Fibroblast of the conjunctiva (primary cell): ENCODE measurements at regions not wholly inside any gene's neighbourhood (a gene's known extent, or its start where the extent isn't known, plus 50 kb on each side); places are given as distances from the start of the nearest gene placed in this dataset.
"Not testable (repeated sequence)": the region's sequence is repeated elsewhere in the genome, so short reads cannot be mapped to it uniquely, and the experiment has no call there.

ENCODE experiments used
- DNase-seq: peaks from one replicate; pipeline ENCODE4 v3.0.0-alpha.2; 2010; ENCODE audit warnings: low read depth

DNA sequence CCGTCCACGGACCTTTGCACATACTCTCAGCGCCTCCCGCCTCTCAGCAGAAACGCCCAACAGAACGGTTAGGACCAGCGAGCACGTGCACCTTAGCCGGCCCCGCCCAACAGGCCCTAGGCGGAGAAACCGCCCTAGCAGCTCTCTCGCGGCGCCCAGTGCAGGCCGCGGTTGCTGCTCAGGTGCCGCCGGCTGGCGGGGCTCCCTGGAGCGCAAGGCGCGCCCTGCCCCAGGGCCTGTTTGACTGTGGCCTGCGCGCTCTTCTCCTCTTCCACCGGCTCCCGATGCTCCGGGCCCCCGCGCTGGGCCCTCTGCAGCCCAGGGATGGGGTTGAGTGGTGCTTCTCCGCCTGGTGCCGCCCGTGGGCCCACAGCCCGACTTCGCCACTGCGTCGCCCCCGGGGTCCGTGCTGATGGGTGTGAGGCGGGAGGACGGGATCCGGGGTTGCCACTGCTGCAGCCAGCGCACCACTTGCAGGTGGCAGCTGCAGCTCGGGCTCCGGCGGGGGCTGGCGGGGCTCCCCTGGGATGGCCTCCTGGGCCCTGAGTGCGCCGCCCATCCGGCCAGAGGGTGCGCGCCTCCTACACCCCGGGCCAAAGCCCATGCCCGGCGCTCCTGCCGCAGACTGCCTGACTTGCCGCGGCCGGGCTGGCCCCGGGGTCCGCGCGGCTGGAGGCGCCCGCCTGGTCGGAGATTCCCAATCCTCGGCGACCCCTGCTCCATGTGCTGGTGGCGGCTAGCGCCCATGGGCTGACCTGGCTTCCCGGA, 1889.4 kb upstream of the CDH9 start:
- no peak for DNase-seq

DNA sequence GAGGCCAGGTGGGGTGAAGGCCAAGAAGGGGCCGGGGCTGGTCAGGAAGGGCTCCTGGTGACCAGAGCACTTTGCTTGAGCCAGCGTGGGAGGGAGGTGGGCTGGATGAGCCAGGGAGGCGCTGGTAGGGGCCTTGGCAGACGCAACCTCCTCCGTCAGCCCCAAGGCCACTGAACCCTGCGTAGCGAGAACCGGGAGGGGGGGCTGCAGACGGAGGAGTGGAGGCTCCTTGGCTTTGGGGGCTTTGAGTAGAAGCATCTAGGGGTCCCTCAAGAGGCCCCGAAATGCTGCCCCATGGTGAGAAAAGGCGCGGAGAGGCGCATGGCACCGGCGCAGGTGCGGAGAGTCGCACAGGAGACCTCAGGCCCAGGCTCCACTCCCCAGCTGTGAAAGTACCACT, 1888.0 kb upstream of the CDH9 start:
- DNase-seq = no peak

DNA sequence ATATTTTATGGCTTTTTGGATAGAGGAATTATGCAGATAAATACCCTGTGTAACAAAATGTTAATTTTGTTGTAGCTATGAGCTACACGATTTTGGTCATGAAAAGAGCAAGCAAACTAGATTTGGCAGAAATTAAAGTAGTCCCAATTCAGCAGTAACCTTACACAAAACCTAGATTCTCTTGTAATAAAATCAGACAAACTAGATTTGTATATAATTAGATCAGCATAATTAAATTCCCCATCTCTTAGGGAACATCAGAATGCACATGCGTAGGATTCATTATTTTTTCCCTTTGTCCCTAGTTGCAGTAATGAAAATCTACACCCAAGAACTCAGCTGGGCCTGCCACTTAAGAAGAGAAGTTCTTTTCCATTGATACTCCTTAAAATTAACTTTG, 1879.2 kb upstream of the CDH9 start:
- no peak for DNase-seq

DNA sequence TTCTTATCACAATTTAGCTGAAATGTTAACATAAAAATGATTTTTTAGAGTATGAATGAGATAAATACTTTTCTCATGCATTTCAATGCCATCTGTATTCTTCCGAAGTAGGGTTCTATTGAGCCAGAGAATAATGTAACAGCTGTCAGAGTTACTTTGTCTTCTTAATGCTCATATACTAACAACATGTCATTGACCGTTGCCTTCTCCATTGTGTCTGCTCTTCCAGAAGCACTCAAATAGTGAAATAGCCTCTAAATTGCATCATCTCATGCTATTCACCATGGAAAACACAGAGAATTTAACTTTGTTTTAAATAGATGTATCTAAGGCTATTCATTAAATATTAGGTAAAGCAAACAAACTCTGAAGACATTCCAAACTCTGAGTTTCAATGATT, 1875.9 kb upstream of the CDH9 start:
- DNase-seq = no peak

DNA sequence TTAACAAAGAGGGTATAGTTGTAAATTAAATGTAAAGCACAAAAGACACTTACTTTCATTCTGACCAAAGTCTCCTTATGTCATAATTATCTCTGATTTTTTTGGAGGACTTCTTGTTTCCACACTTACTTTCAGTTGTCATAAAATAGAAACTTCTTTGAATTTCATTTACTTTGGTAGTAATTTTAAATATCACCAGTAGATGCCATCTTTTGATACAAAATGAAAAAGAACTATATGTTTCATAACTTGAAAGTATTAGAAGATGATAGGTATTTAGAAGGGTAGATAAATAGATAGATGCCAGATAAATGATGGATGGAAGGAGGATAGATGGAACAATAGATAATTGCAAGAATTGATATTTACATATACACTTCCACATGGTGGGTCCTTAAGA, 1865.3 kb upstream of the CDH9 start:
- DNase-seq = no peak

DNA sequence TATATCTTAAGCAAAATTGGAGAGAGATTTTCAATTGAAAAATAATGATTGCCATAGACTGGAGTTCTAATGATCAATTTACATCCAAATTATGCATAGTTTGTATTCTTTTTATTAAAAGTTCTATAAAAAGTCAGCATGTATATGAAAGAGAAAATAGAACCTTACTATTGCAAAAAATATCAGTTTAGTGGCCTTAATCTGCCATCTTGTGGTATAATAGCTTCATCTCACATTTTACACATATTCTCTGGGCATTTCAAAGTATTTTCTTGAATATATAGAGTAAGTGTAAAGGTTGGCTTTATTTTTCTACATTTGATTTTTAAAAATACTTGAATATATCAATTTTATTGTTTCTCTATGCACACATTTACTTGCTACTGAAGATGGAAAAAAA, 1858.6 kb upstream of the CDH9 start:
- DNase-seq = no peak

DNA sequence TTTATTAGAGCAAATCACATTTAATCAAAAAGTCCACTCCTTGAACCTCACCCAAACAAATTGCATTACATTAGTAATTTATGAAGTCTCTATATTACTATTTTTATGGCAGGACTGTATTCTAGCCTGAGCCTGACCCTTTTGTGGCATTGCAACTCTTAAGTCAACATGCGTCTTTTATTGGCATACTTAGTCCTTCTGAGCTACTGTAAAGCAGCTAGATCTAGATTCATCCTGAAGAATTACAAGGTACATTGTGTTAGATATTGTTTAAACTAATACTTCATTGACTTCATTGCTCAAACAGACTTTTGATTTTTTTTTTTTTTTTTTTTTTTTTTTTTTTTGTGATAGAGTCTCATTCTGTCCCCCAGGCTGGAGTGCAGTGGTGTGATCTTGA, 1842.5 kb upstream of the CDH9 start:
- no peak for DNase-seq

DNA sequence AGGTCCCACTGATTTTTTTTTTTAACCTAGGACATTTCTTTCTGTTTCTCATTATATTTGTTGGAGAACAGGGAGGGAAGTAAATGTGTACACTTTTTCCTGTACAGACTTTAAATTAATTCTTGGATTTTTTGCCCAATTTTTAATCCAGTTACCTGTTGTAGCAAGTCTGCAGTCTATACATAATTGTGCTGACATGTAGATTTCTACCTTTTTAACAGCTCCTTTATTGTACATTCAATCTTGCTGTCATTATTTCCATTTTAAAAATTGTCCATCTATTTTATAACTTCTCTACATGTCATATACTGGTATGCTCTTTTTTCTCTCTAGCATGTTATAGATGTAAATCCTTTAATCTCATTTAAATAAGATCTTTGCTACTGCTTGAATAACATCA, 1838.7 kb upstream of the CDH9 start:
- no peak for DNase-seq

DNA sequence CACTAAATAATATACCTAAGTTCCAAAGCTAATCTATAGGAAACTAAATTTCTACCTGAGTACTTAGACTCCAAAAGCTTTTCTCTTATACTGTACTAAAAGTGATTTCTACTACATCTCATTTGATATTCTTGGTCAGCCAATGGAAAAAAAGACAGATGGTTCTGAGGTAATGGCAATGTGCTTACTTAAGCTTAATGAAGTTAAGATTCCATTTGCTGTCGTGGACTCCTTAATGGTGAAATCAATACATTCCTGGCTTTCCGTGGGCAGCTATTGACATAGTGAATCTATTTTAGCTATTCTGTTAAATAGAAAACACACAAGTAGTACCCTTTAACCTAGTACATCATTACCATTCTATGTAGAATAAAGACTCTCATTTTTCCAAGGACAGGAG, 1825.6 kb upstream of the CDH9 start:
- no peak for DNase-seq

DNA sequence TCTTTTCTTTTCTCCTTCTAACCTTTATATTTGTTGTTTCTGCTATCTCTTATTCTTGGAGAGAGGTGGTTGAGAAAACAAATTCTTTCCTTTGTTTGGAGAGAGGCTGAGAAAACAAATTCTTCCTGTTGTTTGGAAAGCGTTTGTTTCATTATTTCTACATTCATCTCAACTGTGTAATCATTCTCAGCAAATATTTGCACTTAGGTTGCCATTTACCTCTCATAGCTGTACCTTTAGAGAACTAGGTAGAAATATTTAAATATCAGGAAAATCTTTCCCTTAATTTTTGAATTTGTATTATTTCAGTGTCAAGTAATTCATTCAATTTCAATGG, 1824.4 kb upstream of the CDH9 start:
- DNase-seq = no peak

DNA sequence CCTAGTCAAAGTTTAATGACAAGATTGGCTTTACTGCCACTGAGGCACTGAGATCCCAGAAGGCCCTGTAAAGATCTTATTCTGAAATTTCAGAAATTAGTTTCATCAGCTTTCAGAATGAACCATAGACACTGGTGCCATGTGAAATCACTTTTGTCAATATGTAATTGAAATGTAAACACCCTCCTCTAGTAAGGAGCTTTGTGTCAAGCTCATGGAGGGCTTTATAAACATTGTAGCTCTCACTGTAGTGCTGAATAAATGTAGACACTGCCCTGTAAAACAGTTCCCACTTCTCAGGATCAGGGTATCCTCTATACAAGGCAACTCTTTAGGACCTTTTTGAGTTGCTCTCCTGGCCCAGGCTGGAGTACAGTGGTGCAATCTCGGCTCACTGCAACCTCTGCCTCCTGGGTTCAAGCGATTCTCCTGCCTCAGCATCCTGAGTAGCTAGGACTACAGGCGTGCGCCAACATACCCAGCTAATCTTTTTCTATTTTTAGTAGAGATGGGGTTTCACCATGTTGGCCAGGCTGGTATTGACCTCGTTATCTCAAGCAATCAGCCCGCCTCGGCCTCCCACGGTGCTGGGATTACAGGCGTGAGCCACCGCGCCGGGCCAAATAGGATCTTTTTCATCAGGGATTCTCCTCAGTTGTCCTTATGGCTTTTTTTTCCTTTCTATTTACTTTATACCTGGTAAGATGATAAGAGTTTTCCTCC, 1823.9 kb upstream of the CDH9 start:
- no peak for DNase-seq

DNA sequence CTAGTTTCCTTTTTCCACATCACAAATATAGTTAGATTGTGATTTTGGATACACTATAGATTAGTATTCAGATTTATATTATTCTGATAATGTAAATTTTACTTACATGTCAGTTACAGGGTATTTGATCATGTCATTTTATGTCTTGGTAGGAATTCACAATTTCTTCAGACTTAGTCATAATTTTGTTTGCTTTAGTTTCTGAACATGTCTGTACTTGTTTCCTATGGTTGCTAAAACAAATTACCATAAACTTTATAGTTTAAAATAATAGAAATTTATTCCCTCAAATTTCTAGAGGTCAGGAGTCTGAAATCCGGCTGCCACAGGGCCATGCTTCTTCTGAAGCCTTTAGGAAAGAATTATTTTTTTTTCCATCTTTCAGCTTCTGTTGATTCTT, 1817.2 kb upstream of the CDH9 start:
- DNase-seq = no peak

DNA sequence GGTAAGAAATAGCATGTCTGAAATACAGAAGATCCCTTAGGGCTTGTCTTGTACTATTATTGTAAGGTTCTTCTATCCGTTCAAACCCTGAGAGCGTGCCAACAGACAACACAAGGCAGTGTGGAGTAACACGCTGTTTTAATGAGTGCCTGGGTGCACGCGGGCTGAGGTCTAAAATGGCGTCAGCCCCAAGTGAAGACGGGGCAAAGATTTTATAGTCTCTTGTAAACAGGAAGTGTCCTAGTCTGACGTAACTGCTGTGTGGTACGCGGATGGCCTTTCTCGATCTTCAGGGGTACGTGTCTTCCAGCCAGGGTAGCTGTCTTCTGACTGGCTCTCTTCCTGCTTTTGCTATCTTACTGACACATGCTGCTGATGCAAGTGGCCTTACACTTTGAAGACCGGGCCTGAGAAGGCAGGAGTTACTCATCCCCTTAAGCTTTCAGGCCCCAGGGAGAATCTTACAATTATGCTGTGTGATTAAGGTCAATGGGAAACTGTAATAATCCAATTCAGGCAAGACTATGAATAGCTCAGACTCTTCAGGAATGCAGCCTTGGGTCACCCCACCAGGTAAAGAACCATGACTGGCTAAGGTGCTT, 1812.0 kb upstream of the CDH9 start:
- DNase-seq = no peak

DNA sequence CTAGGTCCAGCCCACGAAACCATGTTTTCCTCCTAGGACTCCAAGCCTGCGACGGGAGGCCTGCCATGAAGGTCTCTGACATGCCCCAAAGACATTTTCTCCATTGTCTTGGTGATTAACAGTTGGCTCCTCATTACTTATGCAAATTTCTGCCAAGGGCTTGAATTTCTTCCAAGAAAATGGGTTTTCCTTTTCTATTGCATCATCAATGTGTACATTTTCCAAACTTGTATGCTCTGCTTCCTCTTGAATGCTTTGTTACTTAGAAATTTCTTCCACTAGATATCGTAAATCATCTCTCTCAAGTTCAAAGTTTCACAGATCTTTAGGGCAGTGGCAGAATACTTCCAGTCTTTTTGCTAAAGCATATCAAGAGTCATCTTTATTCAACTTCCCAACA, 1792.7 kb upstream of the CDH9 start:
- no peak for DNase-seq

DNA sequence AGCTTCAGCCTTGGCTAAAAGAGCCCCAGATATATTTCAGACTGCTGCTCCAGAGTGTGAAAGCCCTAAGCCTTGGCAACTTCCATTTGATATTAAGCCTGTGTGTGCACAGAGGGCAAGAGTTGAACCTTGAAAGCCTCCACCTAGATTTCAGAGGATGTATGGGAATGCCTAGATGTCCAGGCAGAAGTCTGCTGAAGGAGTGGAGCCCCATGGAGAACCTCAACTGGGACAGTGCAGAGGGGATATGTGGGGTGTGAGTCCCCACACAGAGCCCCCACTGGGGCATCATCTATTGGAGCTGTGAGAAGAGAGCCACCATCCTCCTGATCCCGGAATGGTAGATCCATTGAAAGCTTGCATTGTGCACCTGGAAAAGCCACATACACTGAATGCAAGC, 1784.8 kb upstream of the CDH9 start:
- DNase-seq = no peak

DNA sequence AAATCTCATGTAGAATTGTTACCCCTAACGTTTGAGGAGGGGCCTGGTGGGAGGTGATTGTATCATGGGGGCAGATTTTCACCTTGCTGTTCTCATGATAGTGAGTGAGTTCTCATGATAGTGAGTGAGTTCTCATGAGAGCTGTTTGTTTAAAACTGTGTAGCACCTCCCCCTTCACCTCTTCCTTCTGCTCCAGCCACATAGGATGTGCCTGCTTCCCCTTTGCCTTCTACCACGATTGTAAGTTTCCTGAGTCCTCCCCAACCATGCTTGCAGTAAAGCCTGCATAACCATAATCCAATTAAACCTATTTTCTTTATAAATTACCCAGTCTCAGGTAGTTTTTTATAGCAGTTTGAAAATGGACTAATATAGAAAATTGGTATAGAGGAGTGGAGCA, 1783.7 kb upstream of the CDH9 start:
- DNase-seq = no peak

DNA sequence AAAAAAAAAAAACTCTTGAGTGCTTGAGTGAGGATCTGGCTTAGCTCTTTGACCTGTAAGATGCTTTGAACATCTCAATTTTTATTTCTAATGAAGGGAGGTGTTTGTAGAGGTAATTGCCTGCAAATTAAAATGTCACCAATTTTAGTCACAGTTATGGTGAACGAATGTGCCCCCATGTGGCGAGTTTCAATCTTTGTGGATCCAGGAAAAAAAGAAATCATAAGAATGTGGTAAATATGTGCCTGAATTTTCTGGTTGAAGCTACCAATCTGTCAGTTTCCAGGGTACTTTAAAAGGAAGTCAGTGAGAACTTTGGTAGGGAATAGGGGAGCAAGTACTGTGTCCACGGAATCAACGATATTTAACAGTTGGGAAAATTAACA, 1772.4 kb upstream of the CDH9 start:
- DNase-seq = no peak

DNA sequence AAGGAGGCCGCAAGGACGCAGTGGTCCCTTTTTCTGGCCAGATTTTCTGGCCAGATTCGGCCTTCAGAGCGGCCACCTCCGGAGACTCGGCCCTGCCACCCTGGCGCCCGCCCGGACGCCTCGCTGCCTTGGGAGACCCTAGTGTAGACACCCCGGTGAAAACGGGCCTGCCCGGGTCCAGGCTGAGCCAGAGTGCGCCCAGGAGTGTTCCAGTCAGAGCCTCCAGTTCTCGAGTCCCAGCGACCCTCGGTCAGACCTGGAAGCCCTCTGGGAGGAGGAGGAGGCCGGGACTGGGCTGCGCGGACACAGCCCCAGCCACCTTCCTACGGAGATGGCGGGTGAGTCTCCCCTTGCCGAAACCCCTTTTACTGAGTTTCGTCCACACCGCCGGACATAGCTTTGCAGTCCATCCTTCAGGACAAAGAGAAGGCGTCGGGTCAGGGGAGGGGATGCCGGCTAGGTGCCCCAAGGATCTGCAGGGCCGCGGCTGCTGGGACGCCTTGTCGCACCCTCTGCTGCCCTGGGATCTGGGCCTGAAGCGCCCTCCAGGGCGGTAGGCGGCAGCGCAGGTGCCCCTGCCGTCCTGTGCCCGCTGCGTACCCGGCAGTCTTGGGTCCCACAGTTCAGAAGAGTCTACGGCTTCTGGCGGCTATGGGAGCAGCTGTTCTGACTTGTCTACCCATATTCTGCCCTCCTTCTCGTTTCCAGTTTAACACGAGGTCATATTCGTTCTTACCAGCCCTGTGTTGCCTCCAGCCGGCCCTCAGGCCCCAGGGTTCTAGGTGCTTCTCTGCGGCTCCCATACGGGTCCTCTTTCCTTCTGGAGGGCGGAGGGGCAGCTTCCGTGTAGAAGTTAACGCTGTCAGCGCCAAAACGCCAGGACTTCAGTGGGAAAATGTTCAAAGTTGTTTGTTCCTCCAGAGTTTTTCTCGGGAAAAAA, 1771.7 kb upstream of the CDH9 start:
- DNase-seq = no peak

DNA sequence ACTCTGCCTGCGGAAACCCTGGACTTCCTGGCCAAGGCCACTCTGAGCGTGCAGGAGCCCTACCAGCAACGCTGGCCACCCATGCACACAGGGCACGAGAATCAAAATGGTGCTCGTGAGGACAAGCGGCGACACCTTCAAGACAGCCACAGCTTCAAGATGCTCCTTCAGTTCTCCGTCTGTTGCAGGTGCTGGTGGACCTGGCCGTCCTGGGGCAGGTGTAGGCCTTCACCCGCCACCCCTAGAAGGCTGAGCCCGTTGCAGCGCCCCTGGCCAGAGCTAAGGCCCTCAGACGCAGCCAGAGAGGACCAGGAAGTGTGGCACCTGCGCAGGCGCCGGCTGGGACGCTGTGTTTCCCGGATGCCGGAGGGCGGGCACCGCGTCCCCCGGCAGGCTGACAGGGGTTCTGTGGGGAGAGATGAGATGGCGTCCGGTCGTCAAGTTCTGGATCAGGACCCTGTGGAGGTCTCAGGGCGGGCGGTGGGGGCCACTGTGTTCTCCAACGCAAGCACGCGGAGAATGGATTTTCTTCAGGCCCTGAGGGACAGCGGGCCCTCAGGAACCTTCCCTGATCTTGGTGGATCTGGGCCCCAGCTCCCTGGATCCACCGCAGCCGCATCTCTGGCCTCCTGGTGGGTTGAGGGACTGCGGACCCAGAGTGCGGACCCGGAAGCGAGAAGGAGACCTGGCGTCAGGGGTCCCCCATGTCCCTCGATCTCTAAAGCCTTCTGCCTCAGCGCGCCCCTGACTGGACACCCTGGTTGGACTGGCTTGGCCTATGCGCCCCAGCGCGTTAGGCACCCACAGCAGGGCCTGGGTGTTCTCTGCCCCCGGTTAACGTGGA, 1770.8 kb upstream of the CDH9 start:
- DNase-seq = no peak

DNA sequence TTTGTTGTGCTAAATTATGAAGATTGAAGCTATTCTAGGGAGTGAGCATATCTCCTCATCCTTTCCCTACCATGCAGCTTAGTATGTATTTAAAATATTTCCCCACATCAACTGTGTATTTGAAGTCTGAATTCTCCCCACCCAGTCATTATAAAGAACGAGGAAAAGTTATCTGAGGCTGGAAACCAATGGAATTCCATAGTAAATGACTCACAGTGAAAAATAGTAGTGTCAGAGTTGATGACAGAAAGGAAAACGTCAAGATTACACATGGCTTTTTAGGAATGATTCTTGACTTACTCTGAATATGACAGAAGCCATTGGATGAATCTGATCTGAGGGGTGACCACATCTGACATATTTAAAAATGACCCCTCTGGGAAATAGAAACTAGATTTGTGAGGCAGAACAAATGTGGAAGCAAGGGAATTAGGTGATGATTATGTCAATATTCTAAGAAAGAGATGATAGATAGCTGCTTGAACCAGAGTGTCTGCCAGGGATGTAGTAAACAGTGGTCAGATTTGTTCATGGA, 1768.9 kb upstream of the CDH9 start:
- no peak for DNase-seq

DNA sequence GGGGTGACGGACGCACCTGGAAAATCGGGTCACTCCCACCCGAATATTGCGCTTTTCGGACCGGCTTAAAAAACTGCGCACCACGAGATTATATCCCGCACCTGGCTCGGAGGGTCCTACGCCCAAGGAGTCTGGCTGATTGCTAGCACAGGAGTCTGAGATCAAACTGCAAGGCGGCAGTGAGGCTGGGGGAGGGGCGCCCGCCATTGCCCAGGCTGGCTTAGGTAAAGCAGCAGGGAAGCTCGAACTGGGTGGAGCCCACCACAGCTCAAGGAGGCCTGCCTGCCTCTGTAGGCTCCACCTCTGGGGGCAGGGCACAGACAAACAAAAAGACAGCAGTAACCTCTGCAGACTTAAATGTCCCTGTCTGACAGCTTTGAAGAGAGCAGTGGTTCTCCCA, 1760.6 kb upstream of the CDH9 start:
- not testable (repeated sequence) for DNase-seq
